ENCODE measurements at regions not wholly inside any gene's neighbourhood (a gene's known extent, or its start where the extent isn't known, plus 50 kb on each side); places are given as distances from the start of the nearest gene placed in this dataset.

DNA sequence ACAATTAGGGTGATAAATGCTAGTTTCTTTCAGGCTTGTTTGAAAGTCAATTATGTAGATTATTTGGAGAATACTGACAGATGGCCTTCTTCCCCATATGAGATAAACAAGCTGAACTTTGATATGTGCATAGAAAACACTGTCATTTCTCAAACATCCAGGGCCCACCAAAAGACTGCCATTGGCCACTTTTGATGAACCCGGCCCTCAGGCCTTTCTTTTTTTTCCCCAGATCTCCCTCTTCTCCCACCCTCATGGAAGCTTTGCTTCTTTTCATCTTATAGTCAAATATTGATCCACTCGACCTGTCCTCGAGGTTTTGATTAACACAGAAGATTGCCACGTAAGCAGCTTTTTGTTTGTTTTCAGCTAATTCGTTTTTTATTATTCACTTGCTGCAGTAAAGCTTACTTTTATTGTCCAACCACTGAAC, 377.4 kb downstream of the SMARCA1 start:
- Histone ChIP-seq H3K27me3 (ENCODE audit: insufficient read depth, low read length, poor library complexity, severe bottlenecking) (no peaks in the 10 kb centered on the region), H3K27ac (ENCODE audit: low read depth, low read length) (no peak overlapping the region), H3K4me1 (ENCODE audit: insufficient read depth, low read length) (no peaks in the 10 kb centered on the region), H3K4me3 (ENCODE audit: low read length) (no peak overlapping the region), H3K36me3 (ENCODE audit: insufficient read depth, low read length) (no peaks in the 10 kb centered on the region), H3K9me3 (ENCODE audit: low read length) (no peaks in the 10 kb centered on the region)
- Mint-ChIP-seq H3K4me1 (no peaks in the 10 kb centered on the region), H3K9me3 (peaks cover 0 to 5% (median 0%) of the 10 kb centered on the region in 5 donors), H3K36me3 (no peaks in the 10 kb centered on the region), H3K4me3 (no peak overlapping the region), H3K27ac (no peak overlapping the region), H3K27me3 (peaks cover 0 to 11% of the 10 kb centered on the region in 2 donors)
- ChIA-PET POLR2A (no interaction called here), CTCF (no interaction called here)
- DNase-seq: no peak

DNA sequence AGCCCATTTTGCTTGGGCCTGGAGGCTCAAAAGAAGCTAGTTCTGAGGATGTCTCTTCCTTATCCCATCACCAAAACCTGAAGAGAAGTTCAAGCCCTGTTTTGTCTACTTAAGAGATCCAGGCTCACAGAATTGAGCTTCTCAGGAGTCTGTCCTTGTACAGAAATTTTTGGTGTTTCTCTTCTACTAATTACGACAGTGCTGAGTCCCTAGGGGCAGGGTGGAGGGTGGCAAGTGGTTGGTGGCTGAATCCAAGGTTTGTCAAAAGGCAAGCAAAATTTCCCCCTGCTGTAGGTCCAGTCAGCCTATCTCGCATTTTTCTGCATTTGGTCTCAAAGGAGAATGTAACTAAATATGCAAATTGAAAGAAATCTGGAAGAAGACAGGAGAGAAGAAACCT, 377.9 kb downstream of the SMARCA1 start:
- H3K27me3 ChIP-seq (ENCODE audit: insufficient read depth, low read length, poor library complexity, severe bottlenecking): no peaks in the 10 kb centered on the region
- H3K9me3 ChIP-seq (ENCODE audit: low read length): no peaks in the 10 kb centered on the region
- DNase-seq: no peak
- H3K4me3 ChIP-seq (ENCODE audit: low read length): no peak overlapping the region
- no peaks in the 10 kb centered on the region for H3K36me3 ChIP-seq (ENCODE audit: insufficient read depth, low read length)
- ChIA-PET POLR2A (no interaction called here), CTCF (no interaction called here)
- Mint-ChIP-seq H3K4me3 (no peak overlapping the region), H3K27ac (no peak overlapping the region), H3K36me3 (no peaks in the 10 kb centered on the region), H3K4me1 (no peaks in the 10 kb centered on the region), H3K9me3 (peaks cover 0 to 5% (median 0%) of the 10 kb centered on the region in 5 donors), H3K27me3 (peaks cover 0 to 11% of the 10 kb centered on the region in 2 donors)
- no peak overlapping the region for H3K27ac ChIP-seq (ENCODE audit: low read depth, low read length)
- no peaks in the 10 kb centered on the region for H3K4me1 ChIP-seq (ENCODE audit: insufficient read depth, low read length)

DNA sequence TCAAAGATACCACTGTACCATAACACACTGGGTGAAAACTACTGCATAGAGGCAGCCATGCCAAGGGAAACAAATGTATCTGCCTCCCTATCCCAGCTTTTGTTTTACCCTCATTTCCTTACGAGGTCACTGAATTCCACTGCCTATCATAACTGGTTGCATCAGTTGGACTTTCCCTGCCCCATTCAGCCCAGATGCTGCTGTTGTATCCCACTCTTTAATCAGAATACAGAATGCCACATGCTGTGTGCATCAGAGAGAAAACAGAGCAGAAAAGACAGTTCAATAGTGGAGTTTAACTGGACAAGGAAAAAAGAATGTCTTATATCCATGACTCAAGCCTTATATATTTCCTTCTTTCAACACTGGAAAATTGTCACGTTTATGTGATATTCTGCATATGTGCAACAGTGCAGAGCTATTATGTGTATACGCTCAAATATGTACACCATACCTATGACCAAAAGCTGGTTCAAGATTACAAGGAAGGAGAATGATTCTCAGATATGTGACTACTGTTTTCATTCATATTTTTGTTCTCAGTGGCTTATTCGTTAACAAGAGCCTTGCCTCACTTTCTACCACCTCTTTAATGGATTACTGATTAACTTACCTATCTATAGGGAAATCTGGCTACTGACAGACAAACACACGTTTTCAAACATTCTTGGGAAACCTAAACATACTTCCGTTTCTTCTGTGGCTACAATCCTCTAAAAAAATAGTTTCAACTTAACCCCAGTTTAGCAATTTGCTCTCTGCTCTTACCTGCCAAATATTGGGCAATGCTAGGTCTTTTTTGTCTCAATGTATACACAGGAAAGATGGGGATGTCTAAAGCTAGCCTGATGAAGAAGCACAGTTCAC, 378.9 kb downstream of the SMARCA1 start:
- H3K9me3 Mint-ChIP-seq: peaks cover 0 to 5% (median 0%) of the 10 kb centered on the region in 5 donors
- H3K27me3 Mint-ChIP-seq: peaks cover 0 to 11% of the 10 kb centered on the region in 2 donors
- no peaks in the 10 kb centered on the region for H3K36me3 Mint-ChIP-seq

DNA sequence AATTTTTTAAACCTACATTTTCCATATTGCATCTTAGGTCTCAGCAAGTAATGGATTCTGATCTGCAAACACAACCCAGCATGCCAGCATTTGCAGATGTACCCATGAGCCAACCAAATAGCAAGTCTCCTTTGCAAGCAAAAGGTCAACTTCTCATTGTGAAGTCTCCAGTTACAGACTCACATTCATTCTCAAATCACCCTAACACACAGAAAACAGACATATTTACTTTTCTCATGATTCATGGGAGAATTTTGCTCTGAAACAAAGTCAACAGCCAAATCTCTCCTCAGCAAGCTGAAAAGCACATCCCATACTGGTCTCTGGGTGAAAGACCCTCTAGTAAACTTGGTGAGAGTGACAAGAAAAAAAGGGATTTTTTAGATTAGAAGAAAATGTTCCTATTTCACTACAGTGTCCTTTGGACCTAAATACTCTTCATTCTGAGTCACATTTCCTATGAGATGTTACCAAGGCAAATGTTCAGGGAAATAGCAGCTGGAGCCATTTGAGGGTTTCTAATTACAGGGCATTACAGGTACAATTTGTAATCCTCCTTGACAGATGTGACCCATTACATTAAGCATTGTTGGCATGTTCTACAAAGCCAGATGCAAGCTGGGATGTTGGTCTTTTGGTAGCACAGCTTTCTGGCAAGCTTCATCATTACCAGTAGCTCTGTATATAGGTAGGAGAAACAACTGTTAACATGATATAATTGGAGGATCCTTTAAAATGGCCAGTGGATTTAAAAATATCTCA, 383.3 kb downstream of the SMARCA1 start:
- Histone ChIP-seq H3K36me3 (ENCODE audit: insufficient read depth, low read length) (no peaks in the 10 kb centered on the region), H3K4me1 (ENCODE audit: insufficient read depth, low read length) (no peaks in the 10 kb centered on the region), H3K27ac (ENCODE audit: low read depth, low read length) (no peak overlapping the region), H3K9me3 (ENCODE audit: low read length) (no peaks in the 10 kb centered on the region), H3K4me3 (ENCODE audit: low read length) (no peak overlapping the region), H3K27me3 (ENCODE audit: insufficient read depth, low read length, poor library complexity, severe bottlenecking) (no peaks in the 10 kb centered on the region)
- CTCF ChIA-PET: no interaction called here
- H3K9me3 Mint-ChIP-seq: peaks cover 0 to 3% (median 0%) of the 10 kb centered on the region in 5 donors
- H3K27ac Mint-ChIP-seq: no peak overlapping the region
- POLR2A ChIA-PET: no interaction called here
- H3K4me3 Mint-ChIP-seq: no peak overlapping the region
- peaks cover 0 to 7% of the 10 kb centered on the region in 2 donors for H3K27me3 Mint-ChIP-seq
- H3K4me1 Mint-ChIP-seq: no peaks in the 10 kb centered on the region
- no peaks in the 10 kb centered on the region for H3K36me3 Mint-ChIP-seq
- DNase-seq: no peak

More for the DNA sequence above, 378.9 kb downstream of the SMARCA1 start:
- ChIA-PET CTCF (no interaction called here), POLR2A (no interaction called here)
- no peak overlapping the region for H3K4me3 ChIP-seq (ENCODE audit: low read length)
- no peak overlapping the region for H3K27ac ChIP-seq (ENCODE audit: low read depth, low read length)
- no peaks in the 10 kb centered on the region for H3K4me1 ChIP-seq (ENCODE audit: insufficient read depth, low read length)
- H3K9me3 ChIP-seq (ENCODE audit: low read length): no peaks in the 10 kb centered on the region
- Mint-ChIP-seq H3K4me1 (no peaks in the 10 kb centered on the region), H3K27ac (no peak overlapping the region), H3K4me3 (no peak overlapping the region)
- no peaks in the 10 kb centered on the region for H3K36me3 ChIP-seq (ENCODE audit: insufficient read depth, low read length)
- no peaks in the 10 kb centered on the region for H3K27me3 ChIP-seq (ENCODE audit: insufficient read depth, low read length, poor library complexity, severe bottlenecking)
- no peak for DNase-seq

DNA sequence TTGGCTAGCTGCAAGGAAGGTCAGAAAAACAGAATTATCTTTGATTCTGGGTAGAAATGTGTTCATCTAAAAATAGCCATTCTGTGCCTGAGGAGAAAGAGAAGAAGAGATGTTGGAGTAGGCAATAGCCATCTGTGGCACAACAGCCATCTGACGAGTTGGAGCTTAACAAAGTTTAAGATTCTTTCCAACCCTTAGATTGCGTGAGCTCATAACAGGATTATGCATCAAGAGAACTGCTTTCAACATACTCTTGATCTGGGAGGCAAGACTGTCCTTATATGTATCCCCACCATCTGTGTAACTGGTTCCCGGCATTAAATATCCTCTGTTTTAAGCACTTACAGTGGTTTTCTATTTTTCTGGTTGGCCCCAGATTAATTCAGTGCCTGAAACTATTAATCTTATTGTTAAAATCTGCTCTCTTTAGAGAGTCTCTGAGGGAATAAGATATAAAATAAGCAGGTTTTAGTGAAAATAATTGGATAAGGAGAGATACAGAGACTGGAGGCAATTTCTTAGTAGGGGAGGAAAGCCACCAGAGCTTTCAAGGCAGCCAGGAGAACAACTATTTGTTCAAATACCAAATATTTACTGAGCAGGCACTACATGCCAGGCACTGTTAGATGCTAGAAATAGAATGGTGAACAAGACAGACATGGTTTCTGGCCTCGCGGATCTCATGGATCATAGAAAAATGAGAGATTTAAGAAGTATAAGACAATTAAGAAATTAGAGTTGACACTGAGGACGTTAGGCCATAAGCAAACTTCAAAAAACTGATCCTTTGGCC, 398.0 kb downstream of the SMARCA1 start:
- H3K9me3 Mint-ChIP-seq: peaks cover 0 to 1% (median 0%) of the 10 kb centered on the region in 5 donors
- no peak overlapping the region for H3K27ac ChIP-seq (ENCODE audit: low read depth, low read length)
- no peaks in the 10 kb centered on the region for H3K4me1 Mint-ChIP-seq
- H3K27ac Mint-ChIP-seq: no peak overlapping the region
- ChIA-PET CTCF (no interaction called here), POLR2A (no interaction called here)
- no peak overlapping the region for H3K4me3 ChIP-seq (ENCODE audit: low read length)
- no peaks in the 10 kb centered on the region for H3K36me3 Mint-ChIP-seq
- no peaks in the 10 kb centered on the region for H3K4me1 ChIP-seq (ENCODE audit: insufficient read depth, low read length)
- H3K4me3 Mint-ChIP-seq: no peak overlapping the region
- H3K27me3 ChIP-seq (ENCODE audit: insufficient read depth, low read length, poor library complexity, severe bottlenecking): no peaks in the 10 kb centered on the region
- H3K27me3 Mint-ChIP-seq: no peaks in the 10 kb centered on the region
- DNase-seq: no peak
- no peaks in the 10 kb centered on the region for H3K9me3 ChIP-seq (ENCODE audit: low read length)
- H3K36me3 ChIP-seq (ENCODE audit: insufficient read depth, low read length): no peaks in the 10 kb centered on the region

DNA sequence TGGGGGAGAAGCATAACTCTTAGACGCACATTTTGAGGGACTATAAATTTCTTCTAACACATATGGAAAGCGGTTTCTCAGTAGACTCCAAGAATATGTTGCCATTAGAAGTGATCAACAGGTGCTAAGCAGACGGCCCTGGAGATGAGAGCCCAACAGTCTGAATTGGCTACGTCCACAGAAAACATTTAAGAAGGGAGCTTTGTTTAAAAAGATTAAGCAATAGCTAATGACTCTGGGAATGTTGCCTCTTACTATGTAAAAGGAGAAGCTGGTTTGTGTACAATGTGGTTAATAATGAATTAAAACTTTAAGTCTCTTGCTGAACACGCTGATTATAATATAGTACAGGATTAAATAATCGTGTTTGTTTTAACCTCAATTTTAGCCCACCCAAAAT, 399.5 kb downstream of the SMARCA1 start:
- POLR2A ChIA-PET: no interaction called here
- Mint-ChIP-seq H3K27ac (no peak overlapping the region), H3K4me3 (no peak overlapping the region)

DNA sequence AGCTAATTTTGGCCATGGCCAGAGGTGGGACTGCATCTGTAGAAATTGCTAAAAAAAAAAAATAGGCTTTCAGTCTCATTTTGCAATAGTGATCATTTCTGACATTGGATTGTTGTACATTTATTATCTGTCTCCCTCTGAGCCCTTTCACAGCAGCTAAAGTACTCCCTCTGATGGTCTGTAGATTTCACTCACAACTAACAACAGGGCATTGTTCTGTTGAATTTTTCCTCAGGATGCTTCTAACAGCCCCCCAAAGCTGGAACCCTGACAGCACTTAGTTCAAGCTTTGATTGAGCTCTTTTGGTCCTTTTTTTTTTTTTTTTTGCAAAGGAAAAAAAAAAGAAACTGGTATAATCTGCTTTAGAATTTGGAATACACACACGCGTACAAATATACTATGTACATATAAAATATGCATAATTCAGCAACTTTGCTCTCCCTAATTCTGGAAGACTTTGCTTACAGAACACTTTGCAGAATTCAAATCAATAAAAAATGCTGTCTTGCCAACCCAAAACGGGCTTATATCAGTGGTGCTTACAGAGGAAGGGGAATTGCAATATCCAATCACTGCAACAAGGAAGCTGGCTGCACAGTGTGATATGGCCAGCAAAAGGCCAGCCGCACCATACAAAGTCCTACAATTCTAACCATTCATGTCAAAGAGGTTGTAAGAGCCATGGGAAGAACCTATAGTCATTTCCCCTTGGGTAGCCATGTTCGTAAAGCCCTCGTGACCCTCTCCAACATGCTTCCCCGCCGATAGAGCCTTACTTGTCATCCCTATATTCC, 406.4 kb downstream of the SMARCA1 start:
- H3K27me3 Mint-ChIP-seq: peaks cover 0 to 4% of the 10 kb centered on the region in 2 donors

More for the DNA sequence above, 399.5 kb downstream of the SMARCA1 start:
- Histone ChIP-seq H3K36me3 (ENCODE audit: insufficient read depth, low read length) (no peaks in the 10 kb centered on the region), H3K4me1 (ENCODE audit: insufficient read depth, low read length) (no peaks in the 10 kb centered on the region), H3K27ac (ENCODE audit: low read depth, low read length) (no peak overlapping the region), H3K4me3 (ENCODE audit: low read length) (no peak overlapping the region), H3K27me3 (ENCODE audit: insufficient read depth, low read length, poor library complexity, severe bottlenecking) (no peaks in the 10 kb centered on the region), H3K9me3 (ENCODE audit: low read length) (no peaks in the 10 kb centered on the region)
- H3K9me3 Mint-ChIP-seq: peaks cover 0 to 1% (median 0%) of the 10 kb centered on the region in 5 donors
- DNase-seq: no peak
- CTCF ChIA-PET: no interaction called here
- H3K4me1 Mint-ChIP-seq: no peaks in the 10 kb centered on the region
- no peaks in the 10 kb centered on the region for H3K36me3 Mint-ChIP-seq
- H3K27me3 Mint-ChIP-seq: peaks cover 0 to 2% of the 10 kb centered on the region in 2 donors

More for the DNA sequence above, 406.4 kb downstream of the SMARCA1 start:
- Mint-ChIP-seq H3K36me3 (no peaks in the 10 kb centered on the region), H3K4me3 (no peak overlapping the region), H3K9me3 (no peaks in the 10 kb centered on the region), H3K27ac (no peak overlapping the region), H3K4me1 (no peaks in the 10 kb centered on the region)
- Histone ChIP-seq H3K4me3 (ENCODE audit: low read length) (no peak overlapping the region), H3K27ac (ENCODE audit: low read depth, low read length) (no peak overlapping the region), H3K9me3 (ENCODE audit: low read length) (no peaks in the 10 kb centered on the region), H3K4me1 (ENCODE audit: insufficient read depth, low read length) (no peaks in the 10 kb centered on the region), H3K27me3 (ENCODE audit: insufficient read depth, low read length, poor library complexity, severe bottlenecking) (no peaks in the 10 kb centered on the region), H3K36me3 (ENCODE audit: insufficient read depth, low read length) (no peaks in the 10 kb centered on the region)
- CTCF ChIA-PET: no interaction called here
- POLR2A ChIA-PET: no interaction called here
- DNase-seq: no peak

Measured in CD8-positive, alpha-beta memory T cell (primary cell).